ENCODE measurements at regions not wholly inside any gene's neighbourhood (a gene's known extent, or its start where the extent isn't known, plus 50 kb on each side); places are given as distances from the start of the nearest gene placed in this dataset.

DNA sequence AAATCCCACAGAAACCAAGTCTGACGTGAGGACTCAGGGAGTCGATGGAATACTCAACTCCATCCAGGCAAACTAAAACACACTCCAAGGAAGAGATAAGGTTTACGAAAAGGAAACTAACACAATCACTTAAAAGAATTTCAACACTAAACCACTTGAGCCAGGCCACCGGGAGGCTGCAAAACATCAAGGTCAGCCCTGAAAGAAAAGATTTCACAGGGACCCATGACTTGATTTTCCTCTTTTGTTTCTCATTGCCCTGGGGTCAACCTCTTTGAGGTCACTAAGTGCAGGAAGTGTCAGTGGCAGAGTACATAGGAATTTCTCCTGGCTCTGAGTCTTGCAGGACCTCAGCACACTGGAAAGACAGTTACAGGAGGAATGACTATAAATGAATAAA, 77.8 kb upstream of the TARS1 start:
- Histone ChIP-seq H3K27ac (ENCODE audit: low read depth, low read length) (no peak overlapping the region), H3K4me3 (ENCODE audit: low read length) (no peak overlapping the region), H3K9ac (ENCODE audit: extremely low read depth, low read length, poor library complexity, severe bottlenecking) (no peak overlapping the region), H3K4me1 (ENCODE audit: control insufficient read depth, insufficient read depth, low read length) (peaks cover 7% of the 10 kb centered on the region), H3K27me3 (ENCODE audit: control insufficient read depth, insufficient read depth, low read length, poor library complexity, severe bottlenecking) (no peaks in the 10 kb centered on the region), H3K36me3 (ENCODE audit: control insufficient read depth, insufficient read depth, low read length) (no peaks in the 10 kb centered on the region), H3K9me3 (ENCODE audit: control insufficient read depth, low read length) (no peaks in the 10 kb centered on the region)
- 51 to 68% methylated on average over 4 of the region's 4 CpGs for WGBS, 2 experiments (ENCODE audit: insufficient coverage in 1 of 2, insufficient read length in 1 of 2)
- H3K4me1 Mint-ChIP-seq = peaks cover 19% of the 10 kb centered on the region
- peaks cover 21% of the 10 kb centered on the region for H3K9me3 Mint-ChIP-seq
- peak overlapping the region; percentile 3 for H3K4me3 Mint-ChIP-seq
- H3K27me3 Mint-ChIP-seq (ENCODE audit: insufficient read depth) = peaks cover 4% of the 10 kb centered on the region
- H3K36me3 Mint-ChIP-seq (ENCODE audit: low read depth) = no peaks in the 10 kb centered on the region
- H3K27ac Mint-ChIP-seq = peak overlapping the region; percentile 7
- DNase-seq = peak; percentile 45
- no peak for TF ChIP-seq CTCF (conservative IDR thresholded peaks at IDR 0.05)

GRCh38 chr5:33363537-33363936, 77.2 kb upstream of the TARS1 start:
- Histone ChIP-seq H3K27me3 (ENCODE audit: control insufficient read depth, insufficient read depth, low read length, poor library complexity, severe bottlenecking) (no peaks in the 10 kb centered on the region), H3K9me3 (ENCODE audit: control insufficient read depth, low read length) (no peaks in the 10 kb centered on the region), H3K36me3 (ENCODE audit: control insufficient read depth, insufficient read depth, low read length) (no peaks in the 10 kb centered on the region), H3K4me1 (ENCODE audit: control insufficient read depth, insufficient read depth, low read length) (peaks cover 7% of the 10 kb centered on the region), H3K27ac (ENCODE audit: low read depth, low read length) (no peak overlapping the region), H3K9ac (ENCODE audit: extremely low read depth, low read length, poor library complexity, severe bottlenecking) (no peak overlapping the region), H3K4me3 (ENCODE audit: low read length) (no peak overlapping the region)
- Mint-ChIP-seq H3K27ac (no peak overlapping the region), H3K4me3 (no peak overlapping the region), H3K36me3 (ENCODE audit: low read depth) (no peaks in the 10 kb centered on the region), H3K4me1 (peaks cover 19% of the 10 kb centered on the region), H3K27me3 (ENCODE audit: insufficient read depth) (peaks cover 4% of the 10 kb centered on the region), H3K9me3 (peaks cover 21% of the 10 kb centered on the region)
- 88 to 92% methylated on average over 2 to 3 of the region's 3 CpGs for WGBS, 2 experiments (ENCODE audit: insufficient coverage in 1 of 2, insufficient read length in 1 of 2)
- TF ChIP-seq CTCF (conservative IDR thresholded peaks at IDR 0.05) = no peak
- no peak for DNase-seq

DNA sequence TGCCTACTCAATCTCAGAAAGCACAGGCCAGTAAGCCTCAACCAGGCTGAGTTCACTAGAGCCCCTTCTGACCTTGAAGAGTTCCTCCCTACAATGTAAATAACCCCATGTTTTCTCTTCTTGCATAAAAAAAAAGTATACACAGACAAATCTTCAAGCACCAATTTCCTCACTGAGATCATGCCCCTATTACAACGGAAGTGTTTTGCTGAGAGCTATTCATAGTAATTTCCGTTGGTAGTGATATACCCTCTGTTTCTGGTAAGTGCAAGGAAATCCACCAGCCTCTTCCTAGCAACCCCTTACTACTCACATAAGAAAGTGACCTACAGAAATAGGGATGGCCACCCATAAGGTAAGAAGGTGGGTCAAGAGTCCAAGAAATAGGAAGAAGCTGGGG, 76.4 kb upstream of the TARS1 start:
- H3K4me3 Mint-ChIP-seq = no peak overlapping the region

More for the DNA sequence above, 76.4 kb upstream of the TARS1 start:
- 100% methylated on average over 2 of the region's 2 CpGs; no CpG with 5 or more reads in 1 of the 2 experiments for WGBS, 2 experiments (ENCODE audit: insufficient coverage in 1 of 2, insufficient read length in 1 of 2)
- H3K4me3 ChIP-seq (ENCODE audit: low read length) = no peak overlapping the region
- no peak overlapping the region for H3K27ac ChIP-seq (ENCODE audit: low read depth, low read length)
- H3K9me3 ChIP-seq (ENCODE audit: control insufficient read depth, low read length) = no peaks in the 10 kb centered on the region
- peaks cover 15% of the 10 kb centered on the region for H3K9me3 Mint-ChIP-seq
- no peaks in the 10 kb centered on the region for H3K36me3 ChIP-seq (ENCODE audit: control insufficient read depth, insufficient read depth, low read length)
- H3K27me3 ChIP-seq (ENCODE audit: control insufficient read depth, insufficient read depth, low read length, poor library complexity, severe bottlenecking) = no peaks in the 10 kb centered on the region
- peaks cover 7% of the 10 kb centered on the region for H3K4me1 ChIP-seq (ENCODE audit: control insufficient read depth, insufficient read depth, low read length)
- H3K9ac ChIP-seq (ENCODE audit: extremely low read depth, low read length, poor library complexity, severe bottlenecking) = no peak overlapping the region
- H3K4me1 Mint-ChIP-seq = peaks cover 19% of the 10 kb centered on the region
- H3K27ac Mint-ChIP-seq = no peak overlapping the region
- H3K36me3 Mint-ChIP-seq (ENCODE audit: low read depth) = no peaks in the 10 kb centered on the region
- peaks cover 4% of the 10 kb centered on the region for H3K27me3 Mint-ChIP-seq (ENCODE audit: insufficient read depth)
- no peak for TF ChIP-seq CTCF (conservative IDR thresholded peaks at IDR 0.05)
- DNase-seq = no peak
